Ammon's horn (tissue), 1 donor: ENCODE measurements at regions not wholly inside any gene's neighbourhood (a gene's known extent, or its start where the extent isn't known, plus 50 kb on each side); places are given as distances from the start of the nearest gene placed in this dataset.
"Not testable (repeated sequence)": the region's sequence is repeated elsewhere in the genome, so short reads cannot be mapped to it uniquely, and the experiment has no call there.

Experiments
- DNase-seq: peaks from one replicate; pipeline ENCODE4 v3.0.0-alpha.2; 2016; ENCODE audit warnings: low spot score

DNA sequence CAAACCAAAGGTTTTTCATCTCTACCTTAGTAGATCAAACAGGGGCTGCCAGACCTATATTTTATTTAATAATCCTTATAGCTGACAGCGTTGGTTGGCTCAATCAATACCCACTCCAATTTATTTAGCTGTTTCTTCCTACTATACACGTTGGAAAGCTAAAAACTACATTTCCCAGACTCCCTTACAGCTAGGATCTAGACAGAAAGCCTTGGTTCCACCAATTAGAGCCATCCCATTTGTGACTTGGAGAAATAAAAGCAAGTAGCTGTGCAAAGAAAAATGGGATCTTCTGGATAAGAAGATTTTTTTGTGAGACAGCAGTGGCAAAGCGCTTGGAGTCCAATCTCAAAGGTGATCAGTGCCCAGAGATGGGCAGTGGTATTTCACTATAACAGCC is 331.3 kb upstream of the MEIS1 start:
- no peak for DNase-seq

GRCh38 chr2:66101206-66101605 is 333.7 kb upstream of the MEIS1 start:
- DNase-seq = no peak

- DNase-seq = no peak
These were observed 339.0 kb upstream of the MEIS1 start for GRCh38 chr2:66095820-66096345.

DNA sequence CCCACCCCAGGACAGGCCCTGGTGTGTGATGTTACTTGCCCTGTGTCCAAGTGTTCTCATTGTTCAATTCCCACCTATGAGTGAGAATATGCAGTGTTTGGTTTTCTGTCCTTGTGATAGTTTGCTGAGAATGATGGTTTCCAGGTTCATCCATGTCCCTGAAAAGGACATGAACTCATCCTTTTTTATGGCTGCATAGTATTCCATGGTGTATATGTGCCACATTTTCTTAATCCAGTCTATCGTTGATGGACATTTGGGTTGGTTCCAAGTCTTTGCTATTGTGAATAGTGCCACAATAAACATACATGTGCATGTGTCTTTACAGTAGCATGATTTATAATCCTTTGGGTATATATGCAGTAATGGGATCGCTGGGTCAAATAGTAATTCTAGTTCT is 340.2 kb upstream of the MEIS1 start:
- not testable (repeated sequence) for DNase-seq

DNA sequence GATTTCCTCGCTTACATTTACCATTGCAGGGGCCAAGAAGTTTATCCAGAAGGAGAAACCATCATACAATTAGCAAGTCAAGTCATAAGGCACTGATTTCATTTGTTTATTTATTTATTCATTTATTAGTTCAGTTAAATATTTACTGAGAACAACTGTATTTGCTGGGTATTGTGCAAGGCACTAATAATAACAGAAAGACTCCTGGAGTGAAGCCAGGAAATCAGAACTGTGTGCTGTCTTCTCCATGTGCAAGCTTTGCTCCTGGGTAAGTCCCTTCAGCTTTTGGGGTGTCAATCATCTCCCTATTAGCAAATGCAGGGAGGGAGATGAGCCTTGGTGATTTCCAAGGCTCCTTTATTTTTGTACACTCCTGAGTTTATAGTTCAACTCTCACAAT is 341.6 kb upstream of the MEIS1 start:
- no peak for DNase-seq

DNA sequence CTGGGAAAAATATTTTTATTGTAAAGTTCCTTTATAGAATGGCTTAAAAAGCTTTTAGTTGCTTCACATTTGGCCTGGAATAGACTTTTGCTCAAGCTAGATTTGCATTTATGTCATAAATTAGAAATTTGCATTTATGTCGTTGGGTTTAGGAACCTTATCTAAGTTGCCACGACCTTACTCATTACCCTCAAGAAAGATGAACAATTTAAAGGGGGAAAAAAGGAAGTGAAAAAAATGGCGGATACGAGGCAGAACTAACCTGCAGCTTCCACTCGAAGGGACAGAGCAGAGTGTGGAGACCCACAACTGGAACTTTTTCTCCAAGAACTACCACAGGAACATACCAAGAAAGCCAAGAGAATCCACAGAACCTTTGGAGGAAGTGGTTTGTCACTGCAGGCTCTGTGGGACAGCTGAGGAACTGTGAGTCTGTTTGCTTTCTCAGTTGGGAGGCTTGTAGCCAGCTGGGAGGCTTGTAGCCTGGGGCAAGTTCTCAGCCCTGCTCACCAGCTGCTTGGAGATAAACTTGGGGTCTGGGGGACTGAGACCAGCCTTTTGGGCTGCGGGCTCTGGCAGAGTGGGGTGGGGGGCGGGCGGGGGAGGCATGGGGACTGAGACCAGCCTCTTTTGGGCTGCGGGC is 349.9 kb upstream of the MEIS1 start:
- DNase-seq = no peak

GRCh38 chr2:66082581-66082980 is 352.3 kb upstream of the MEIS1 start:
- no peak for DNase-seq

DNA sequence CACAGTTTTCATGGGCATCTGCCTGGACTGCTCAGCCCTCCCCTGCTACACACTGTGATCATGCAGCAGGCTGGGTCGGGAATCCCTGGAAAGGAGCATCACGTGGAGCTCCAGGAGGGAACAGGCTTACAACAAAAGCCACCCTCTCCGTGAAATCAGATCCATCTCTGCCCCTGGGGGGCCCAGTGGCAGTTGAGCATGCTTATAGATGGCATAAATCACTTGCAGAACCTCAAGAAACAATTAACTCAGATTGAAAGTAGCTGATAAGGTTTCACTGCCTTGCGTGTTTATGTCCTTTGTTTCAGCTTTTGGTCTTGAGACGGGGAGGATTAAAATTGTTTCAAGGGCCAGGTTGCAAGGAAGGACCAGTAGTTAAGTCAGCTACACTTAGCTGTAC is 354.8 kb upstream of the MEIS1 start:
- no peak for DNase-seq

DNA sequence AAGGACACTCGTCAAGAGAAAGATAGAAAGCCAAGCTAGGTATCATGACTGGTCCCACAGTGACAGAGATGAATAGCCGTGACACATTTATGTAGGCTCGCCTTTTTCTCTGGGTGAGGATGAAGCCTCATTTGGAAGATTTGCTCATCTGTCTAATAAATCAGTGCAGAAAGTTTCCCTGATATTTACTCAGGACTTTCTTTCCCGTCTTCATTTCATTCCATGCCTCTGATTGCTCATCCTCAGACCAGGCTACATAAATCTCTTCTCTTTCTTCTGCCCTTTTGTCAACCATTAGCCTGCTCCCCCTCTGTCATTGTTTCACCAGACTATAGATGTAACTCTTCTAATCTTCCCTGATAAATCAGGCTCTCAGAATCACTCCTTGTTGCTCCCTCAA is 361.8 kb upstream of the MEIS1 start:
- no peak for DNase-seq

DNA sequence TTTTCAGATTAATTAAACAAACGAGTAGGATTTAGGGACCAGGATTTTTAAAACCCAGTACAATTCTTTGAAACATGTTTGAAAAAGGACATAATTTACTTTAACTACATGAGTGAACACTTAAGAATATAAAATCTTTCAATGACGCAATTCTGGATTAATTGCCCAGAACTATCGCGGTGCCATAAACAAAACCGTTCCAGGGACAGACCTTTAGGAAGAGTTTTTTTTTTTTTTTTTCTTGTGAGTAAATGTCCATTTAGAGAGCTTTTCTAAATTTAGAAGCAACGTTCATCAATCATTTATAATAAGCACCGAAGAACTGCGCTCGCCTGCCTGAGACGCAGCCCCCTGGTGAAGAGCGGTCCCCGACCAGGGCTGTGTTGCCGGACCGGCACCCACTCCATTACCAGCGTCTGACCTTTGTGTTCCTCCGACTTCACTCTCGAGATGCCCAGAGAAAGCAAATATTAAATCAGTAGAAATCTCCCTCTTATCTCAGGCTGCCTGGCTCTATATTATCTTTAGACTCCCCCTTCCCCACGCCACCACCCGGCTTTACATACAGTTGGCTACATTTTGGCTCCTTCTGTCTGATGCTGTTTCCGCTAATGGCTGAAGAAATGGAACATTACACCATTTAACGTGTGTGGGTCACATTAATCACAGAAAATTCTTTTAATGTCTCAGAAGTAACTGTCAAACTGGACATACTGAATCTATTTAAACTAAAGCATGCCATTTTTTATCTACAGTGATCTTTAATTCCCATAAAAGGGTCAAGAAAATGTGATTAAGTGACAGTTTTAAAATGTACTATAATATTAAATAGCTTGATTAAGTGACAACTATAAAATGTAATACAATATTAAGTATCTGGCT is 364.0 kb upstream of the MEIS1 start:
- no peak for DNase-seq

GRCh38 chr2:66069937-66070720 is 364.8 kb upstream of the MEIS1 start:
- DNase-seq = no peak

- DNase-seq = no peak
These were observed 368.9 kb upstream of the MEIS1 start for GRCh38 chr2:66066032-66066431.

DNA sequence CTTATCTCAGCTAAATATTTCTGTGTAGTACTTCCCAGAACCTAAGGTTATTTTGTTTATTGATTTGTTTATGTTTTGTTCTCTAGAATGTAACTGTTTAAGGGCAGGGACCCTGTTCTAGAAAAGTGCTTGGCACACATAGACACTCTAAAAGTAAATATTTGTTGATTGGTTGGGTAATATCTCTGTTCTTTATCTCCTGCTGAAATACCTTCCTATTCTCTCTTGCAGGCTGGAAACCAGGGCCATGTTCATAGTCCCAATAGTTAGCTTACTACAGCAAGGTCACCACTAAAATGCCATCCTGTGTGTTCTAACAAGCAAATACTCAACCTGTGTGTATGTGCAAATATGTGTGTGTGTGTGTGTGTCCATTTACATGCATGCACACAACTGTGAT is 375.6 kb upstream of the MEIS1 start:
- no peak for DNase-seq

DNA sequence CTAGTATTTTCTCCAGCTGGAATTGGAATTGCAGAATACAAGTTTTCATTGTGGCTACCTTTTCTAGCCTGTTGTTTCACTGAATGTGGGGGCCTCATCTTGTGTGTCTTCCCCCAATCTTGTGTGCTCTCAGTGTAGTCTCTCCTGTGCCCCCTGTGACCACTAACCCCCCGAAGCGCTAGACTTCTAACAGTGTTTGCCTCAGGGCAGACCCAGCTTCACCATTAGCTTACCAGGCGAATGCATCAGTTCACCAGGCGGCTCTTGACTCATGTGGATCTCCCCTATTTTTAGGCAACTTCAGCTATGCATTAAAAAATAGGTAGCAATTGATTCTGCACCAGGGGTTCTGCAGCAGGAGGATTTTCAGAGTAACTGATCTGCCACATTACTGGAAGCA is 376.2 kb upstream of the MEIS1 start:
- DNase-seq = no peak

DNA sequence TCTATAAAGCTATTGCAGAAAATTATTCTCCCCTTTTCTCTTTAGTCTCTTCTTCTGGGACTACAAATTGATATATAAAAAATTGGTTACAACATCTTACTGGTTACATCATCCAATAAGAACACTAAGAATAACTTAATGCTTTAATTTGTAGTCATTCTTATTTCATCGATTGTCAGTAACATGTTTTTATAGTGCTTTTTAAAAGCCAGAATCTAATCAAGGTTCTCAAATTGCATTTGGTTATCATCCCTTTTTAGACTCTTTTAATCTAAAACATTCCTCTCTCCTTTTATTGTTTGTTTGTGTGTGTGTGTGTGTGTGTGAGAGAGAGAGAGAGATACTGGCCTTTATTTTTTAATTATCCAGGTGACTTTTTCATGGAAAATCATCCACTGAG is 377.1 kb upstream of the MEIS1 start:
- DNase-seq = no peak

DNA sequence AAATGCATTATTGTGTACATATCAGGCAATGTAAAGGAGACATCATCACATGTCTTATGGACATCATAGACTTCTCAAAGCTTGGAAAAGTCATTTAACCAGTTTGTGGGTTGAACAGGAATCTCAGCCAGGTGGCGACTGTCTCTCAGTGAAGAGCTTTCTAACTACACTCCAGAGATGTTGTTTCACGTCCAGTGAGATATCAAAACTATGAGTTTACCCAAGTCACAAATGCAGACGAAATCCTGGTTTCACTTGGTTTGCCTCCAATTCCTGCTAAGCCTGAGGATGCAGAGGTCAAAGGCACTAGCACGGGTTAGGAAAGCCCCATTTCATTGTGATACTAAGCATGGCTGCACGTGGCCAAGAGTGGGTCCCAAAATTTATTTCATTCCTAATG is 384.5 kb upstream of the MEIS1 start:
- no peak for DNase-seq

GRCh38 chr2:66048667-66049066 is 386.3 kb upstream of the MEIS1 start:
- no peak for DNase-seq

GRCh38 chr2:66041902-66042657 is 392.8 kb upstream of the MEIS1 start:
- DNase-seq = no peak

GRCh38 chr2:66036948-66037347 is 398.0 kb upstream of the MEIS1 start:
- DNase-seq = no peak

- no peak for DNase-seq
These were observed 400.5 kb upstream of the MEIS1 start for GRCh38 chr2:66034467-66034866.

DNA sequence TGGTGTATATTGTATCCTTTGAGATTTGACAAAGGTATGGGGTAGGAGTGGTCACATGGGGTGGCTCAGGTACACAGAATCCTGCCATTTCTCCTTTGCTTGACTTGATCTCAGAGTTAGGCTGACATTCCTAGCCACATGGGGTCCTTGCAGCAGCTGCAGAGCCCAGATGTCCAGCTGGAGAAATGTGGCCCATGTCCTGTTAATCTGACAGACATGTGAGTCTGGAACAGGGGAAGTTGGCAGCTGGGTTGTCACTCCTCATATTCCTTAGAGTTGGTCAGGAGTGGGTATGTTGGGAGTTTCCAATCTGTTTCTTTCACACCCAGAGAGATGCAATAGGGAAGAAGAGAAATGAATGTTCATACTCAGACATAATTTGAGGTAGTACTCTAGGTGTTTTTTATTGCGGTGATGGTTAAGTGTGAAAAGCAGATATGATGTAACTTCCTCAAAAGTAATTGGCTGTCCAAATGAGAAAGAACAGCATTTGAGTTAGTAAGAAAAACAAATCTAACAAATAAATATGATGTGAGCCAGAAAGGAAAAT is 402.6 kb upstream of the MEIS1 start:
- DNase-seq = no peak

GRCh38 chr2:66031236-66031635 is 403.7 kb upstream of the MEIS1 start:
- no peak for DNase-seq
